ENCODE measurements at regions not wholly inside any gene's neighbourhood (a gene's known extent, or its start where the extent isn't known, plus 50 kb on each side); places are given as distances from the start of the nearest gene placed in this dataset.

DNA sequence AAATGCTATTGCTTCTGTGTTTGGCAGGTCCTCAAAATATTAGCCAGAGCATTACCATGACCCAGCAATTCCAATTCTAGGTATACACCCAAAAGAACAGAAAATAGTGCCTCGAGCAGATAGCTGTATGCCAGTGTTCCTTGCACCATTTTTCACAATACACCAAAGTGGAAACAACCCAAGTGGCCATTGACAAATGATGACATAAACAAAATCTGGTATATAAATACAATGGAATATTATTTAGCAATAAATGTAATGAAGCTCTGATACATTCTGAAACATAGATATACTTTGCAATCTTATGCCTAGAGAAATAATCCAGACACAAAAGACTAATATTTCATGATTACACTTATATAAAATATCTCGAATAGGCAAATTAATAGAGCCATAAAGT is 451.8 kb upstream of the PCDH7 start:
- TF ChIP-seq, protein P1, sequence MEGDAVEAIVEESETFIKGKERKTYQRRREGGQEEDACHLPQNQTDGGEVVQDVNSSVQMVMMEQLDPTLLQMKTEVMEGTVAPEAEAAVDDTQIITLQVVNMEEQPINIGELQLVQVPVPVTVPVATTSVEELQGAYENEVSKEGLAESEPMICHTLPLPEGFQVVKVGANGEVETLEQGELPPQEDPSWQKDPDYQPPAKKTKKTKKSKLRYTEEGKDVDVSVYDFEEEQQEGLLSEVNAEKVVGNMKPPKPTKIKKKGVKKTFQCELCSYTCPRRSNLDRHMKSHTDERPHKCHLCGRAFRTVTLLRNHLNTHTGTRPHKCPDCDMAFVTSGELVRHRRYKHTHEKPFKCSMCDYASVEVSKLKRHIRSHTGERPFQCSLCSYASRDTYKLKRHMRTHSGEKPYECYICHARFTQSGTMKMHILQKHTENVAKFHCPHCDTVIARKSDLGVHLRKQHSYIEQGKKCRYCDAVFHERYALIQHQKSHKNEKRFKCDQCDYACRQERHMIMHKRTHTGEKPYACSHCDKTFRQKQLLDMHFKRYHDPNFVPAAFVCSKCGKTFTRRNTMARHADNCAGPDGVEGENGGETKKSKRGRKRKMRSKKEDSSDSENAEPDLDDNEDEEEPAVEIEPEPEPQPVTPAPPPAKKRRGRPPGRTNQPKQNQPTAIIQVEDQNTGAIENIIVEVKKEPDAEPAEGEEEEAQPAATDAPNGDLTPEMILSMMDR (IDR thresholded peaks at IDR 0.05) = no peak
- no peak for TF ChIP-seq EP300 (IDR thresholded peaks at IDR 0.05)
- TF ChIP-seq POLR2A (IDR thresholded peaks at IDR 0.05) = no peak
